ENCODE measurements at regions not wholly inside any gene's neighbourhood (a gene's known extent, or its start where the extent isn't known, plus 50 kb on each side); places are given as distances from the start of the nearest gene placed in this dataset.

DNA sequence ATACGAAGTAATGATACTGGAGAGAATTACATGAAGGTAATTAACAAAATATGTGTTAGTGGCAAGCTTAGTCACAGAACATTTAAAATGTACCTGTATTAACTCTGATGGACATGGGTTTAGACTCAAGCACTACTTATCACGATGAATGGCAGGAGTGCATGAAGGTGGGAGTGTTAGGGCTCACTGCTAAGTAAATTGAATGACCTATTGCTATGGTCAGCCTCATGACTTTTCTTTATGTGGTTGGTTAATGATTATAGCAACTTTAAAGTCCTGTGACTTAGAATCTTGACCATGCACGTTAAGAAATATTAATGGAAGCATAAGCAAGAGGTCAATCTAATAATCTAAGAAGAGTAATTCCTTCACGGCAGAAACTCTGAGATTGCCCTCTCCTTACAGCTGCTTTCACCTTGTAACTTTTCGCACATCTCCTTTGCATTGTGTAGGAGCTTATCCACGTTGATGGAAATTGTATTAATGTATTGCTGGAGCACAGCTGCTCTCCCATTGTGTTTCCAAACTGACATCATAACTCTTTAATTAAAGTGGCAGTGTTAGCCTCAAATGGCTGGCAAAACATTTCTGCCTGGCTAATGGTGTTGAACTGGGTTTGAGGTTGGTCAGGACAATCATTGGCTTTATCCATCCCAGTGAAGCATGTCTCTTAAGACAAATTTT is 114.5 kb downstream of the RXFP2 start:
- DNase-seq (ENCODE audit: low read depth) = no peak

DNA sequence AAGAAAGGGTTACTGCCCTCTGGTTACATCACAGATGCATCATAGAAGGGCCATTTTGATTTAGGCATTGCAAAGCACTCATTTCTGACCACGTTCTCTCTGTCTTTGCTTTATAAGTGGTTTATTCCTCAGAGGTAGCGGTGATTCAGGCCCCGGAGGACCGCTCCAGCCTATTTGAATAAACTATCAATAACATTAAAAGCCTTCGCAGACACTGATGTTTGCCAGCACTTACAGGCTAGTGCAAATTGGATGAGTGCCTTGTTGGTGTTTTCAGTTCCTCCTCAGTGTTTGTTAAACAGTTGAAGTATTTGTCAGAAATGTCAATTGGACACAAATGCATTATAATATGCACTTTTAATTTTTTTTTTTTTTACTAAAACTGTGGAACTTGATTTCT is 120.2 kb downstream of the RXFP2 start:
- no peak for DNase-seq (ENCODE audit: low read depth)

DNA sequence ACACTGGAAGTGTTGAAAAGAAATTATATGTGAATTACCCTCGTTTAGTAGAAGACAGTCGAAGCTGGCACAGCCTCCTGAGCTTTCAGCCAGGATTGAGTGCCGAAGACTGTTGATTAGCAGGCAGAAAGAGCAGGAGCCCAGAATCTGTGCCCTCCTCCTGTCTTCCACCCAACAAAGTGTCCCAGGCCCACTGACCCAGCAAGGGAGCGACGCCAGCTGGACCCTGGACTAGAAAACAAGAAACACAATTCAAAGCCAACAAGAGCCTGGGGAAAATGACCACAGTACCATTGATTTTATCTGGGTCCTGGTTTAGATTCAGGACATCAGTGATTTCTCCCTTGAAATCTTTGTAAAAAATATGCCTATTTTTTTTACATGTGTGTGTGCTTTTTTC is 120.7 kb downstream of the RXFP2 start:
- no peak for DNase-seq (ENCODE audit: low read depth)

- DNase-seq (ENCODE audit: low read depth) = no peak
Measured at GRCh38 chr13:31862828-31863227, 123.5 kb downstream of the RXFP2 start.

DNA sequence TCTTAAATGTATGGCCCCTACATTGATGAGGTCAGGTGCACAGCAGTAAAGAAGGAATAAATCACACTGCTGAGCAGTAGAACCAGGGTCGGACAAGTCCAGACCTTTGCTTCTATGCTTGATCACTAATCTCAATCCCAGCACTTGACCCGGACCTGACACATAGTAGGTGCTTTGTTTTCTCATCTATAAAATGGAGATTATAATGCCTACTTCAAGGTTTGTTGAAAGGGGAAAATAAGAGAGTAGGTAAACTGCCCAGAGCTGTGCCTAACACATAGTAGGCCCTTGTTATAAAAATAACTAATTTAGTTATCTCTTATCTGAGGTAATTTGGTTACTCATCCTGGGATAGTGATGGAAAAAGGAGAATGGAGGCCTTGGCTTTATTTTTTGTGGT is 125.0 kb downstream of the RXFP2 start:
- no peak for DNase-seq (ENCODE audit: low read depth)

- no peak for DNase-seq (ENCODE audit: low read depth)
Measured at GRCh38 chr13:31866099-31866498, 126.8 kb downstream of the RXFP2 start.

GRCh38 chr13:31867709-31868108 is 128.4 kb downstream of the RXFP2 start:
- no peak for DNase-seq (ENCODE audit: low read depth)

DNA sequence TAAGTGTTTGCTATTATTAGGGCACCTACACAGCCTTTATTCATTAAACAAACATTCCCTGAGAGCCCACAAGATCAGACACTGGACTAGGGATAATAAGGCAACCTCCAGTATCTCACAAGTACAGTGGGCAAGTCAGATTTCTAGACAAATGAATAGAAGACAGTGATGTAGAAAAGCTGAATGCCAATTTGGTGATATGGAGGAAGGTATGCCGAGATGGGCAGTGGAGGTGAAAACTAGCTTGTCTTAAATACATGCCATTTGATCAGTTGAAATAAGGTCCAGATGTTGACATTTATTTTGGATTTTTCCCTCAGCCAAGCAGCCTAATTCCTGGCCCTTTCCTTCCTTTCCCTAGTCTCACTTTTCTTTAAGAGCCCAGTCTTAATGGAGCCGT is 130.3 kb downstream of the RXFP2 start:
- no peak for DNase-seq (ENCODE audit: low read depth)

DNA sequence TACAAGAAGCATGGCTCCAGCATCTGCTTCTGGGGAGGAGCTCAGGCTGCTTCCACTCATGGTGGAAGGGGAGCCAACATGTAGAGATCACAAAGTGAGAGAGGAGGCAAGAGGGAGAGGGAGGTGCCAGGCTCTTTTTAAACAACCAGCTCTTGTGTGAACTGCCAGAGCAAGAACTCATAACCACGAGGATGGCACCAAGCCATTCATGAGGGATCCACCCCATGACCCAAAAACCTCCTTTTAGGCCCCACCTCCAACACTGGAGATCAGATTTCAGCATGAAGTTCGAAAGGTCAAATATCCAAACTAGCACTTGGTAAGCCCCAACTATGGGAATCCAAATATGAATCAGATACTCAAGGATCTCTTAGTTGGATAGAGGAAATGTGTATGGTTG is 131.2 kb downstream of the RXFP2 start:
- no peak for DNase-seq (ENCODE audit: low read depth)

DNA sequence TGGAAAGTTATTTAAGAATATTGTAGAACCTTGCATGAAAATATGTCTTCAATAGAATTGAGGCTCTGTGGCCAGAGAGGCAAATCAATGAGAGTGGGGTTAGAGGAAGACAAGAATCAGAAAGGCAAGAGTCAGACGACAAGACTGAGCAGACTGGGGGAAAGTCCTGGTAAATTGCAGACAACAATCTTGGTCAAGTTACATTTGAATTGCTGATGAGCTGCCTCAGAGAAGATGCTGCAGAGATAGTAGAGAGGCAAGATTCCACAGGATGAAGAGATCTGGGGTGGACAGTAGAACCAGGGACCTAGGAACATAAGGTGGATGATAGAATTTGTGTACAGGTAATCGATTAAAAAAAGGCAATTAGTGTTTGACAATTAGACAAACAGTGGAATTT is 133.8 kb downstream of the RXFP2 start:
- DNase-seq (ENCODE audit: low read depth) = no peak

- no peak for DNase-seq (ENCODE audit: low read depth)
Measured at GRCh38 chr13:31875134-31875533, 135.8 kb downstream of the RXFP2 start.

- no peak for DNase-seq (ENCODE audit: low read depth)
Measured at GRCh38 chr13:31878052-31878451, 138.7 kb downstream of the RXFP2 start.

DNA sequence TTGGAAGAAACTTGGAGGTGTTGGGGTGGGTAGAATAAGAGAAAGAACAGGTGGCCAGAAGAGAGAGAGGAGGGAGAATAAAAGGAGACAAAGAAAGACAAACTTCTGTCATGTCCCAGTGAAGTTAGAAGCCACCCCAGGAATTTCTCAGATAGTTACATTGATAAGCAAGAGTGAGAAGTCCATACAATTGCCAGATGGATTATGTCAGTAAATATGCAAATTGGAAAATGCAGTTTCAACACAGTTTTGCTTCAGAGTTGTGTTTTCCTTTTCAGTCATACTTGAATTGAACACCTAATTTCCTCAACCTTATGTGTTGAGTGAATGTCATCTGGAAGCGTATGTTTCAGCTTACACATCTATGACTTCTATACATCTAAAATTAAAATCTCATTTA is 139.2 kb downstream of the RXFP2 start:
- no peak for DNase-seq (ENCODE audit: low read depth)

DNA sequence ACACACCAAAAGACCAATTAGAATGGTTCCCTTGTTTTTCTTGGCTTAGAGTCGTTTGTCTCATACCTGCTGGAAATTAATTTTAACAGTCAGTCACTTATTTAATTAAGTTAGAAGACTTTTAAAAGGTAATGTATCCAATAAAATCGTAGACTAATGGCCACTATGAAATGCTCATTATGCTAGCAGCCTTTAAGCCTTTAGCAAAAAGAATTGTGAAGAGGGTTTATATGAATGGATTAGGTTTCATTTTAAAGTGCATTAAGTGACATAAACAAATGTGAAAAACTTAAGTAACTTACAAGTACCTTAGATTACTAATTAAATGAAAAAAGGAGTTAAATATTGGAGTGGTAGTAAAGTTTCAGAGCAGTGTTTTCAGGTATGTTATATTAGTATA is 139.6 kb downstream of the RXFP2 start:
- no peak for DNase-seq (ENCODE audit: low read depth)

DNA sequence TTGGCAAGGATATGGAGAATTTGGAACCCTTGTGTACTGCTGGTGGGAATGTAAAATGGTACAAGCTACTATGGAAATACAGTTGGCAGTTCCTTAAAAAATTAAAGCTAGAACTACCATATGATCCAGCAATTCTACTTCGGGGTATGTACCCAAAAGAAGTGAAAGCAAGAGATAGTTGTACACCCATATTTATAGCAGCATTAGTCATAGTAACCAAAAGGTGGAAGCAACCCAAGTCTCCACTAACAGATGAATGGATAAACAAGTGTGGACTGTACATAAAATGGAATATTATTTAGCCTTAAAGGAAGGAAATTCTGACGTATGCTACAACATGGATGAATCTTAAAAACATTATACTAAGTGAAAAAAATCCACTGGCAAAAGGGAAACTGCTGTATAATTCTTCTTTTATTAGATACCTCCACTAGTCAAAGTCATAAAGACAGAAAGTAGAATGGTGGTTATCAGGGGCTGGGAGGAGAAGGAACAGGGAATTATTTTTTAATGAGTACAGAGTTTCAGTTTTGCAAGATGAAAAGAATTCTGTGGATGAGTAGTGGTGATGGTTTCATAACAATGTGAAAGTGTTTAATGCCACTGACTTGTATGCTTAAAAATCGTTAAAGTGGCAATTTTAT is 141.6 kb downstream of the RXFP2 start:
- DNase-seq (ENCODE audit: low read depth) = no peak

DNA sequence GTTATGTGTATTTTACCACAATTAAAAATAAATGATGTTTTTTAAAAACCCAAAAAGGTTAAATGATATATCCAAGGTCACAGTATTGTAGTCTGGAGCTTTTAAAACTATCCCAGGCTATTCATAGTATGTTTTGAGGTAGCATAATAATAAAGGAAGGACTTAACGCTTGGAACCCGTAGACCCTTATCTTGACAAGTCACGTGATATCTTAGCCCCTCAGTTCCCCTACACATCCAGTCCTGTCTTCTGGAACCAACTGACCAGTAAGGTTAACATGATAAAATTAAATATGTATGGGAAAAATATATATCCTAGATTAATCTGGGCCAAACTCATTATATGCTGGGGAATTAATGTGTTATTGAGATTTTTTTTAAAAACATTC is 142.2 kb downstream of the RXFP2 start:
- DNase-seq (ENCODE audit: low read depth) = no peak

GRCh38 chr13:31882794-31883193 is 143.5 kb downstream of the RXFP2 start:
- no peak for DNase-seq (ENCODE audit: low read depth)

DNA sequence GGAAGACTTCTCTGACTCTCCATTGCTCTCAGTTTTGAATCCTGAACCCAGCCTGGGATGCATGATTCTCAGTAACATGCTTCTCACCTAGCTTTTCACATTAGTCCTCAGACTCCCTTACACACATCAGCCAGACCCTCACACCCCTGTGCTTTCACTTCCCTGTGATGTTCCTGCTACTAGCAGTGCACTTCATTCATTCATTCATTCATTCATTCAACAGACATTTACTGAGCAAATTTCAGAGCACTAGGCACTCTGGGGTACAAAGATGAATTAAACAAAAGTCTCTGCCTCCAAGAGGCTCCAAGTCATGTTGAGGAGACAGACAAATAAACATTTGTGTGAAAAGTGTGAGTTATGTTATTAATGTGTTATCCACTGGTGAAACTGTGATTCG is 145.2 kb downstream of the RXFP2 start:
- DNase-seq (ENCODE audit: low read depth) = no peak

DNA sequence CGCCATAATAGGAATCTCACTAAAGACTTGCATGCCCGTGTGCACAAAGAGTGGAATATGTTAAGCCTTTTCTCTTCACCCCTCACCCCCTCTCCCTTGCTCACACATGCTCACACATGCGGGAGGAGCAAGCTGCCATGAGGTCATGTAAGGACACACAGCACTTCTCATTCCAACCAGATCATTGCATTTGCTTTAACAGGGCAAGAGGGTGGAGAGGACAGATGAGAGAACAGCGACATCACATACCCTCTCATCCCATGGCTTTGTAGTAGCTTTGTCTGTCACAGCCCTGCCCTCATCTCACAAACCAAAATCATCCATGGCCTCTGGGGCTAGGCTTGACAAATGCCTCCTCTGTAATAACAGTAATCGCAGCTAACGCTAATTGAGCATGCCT is 145.6 kb upstream of the FRY start:
- DNase-seq (ENCODE audit: low read depth) = no peak

DNA sequence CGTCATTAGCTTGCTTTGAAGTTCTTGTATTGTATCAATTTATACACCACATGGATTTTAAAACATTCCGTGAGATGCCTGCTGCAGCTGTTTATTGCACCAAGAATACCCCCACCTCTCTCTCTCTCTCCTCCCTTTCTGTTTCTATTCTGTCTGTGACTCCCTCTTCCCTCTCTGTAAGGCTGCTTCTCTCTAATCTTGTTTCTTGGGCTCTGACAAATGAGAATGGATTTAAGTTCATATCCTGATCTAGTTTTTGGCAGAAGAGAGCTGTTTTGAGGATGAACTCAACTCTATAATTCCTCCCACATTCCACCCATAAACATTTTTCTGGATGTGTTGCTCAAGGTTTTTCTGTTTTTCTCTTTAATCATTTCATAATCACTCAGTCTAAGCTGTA is 144.3 kb upstream of the FRY start:
- no peak for DNase-seq (ENCODE audit: low read depth)

DNA sequence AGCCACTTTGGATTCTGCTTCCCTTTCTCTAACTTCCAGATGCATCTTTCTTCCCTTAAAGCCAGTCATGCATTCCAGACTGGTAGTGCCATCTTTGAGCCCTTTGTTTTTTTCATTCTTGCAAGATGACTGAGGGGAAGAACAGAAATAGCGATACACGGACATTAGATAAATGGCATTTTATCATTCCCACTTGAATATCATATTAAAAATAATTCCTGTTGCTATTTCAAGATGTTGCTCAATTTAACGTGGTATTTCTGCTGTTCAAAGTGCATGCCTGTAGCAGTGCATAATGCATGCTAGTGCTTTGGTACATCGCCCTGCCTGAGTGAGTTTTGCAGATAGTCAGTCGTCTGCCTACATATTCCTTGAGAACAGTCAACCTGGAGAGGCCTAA is 140.6 kb upstream of the FRY start:
- no peak for DNase-seq (ENCODE audit: low read depth)

GRCh38 chr13:31891472-31891871 is 140.1 kb upstream of the FRY start:
- no peak for DNase-seq (ENCODE audit: low read depth)

DNA sequence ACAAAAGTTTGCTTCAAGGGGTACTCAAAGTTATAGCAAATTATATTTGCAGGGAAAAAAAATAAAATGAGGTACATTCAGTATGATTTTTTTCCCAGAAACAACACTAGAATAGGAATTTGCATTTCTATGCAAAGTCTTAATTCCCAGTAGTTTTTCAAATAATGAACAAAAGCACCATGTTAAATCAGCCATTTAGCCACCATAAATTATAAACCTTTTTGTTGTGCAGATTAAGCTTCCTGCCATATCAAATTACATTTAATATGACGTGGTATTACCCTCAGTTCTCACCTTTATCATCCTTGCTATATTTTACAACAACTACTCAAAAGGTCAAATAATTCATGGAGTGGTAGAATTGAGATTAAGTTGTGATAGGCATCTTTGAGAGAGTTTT is 136.6 kb upstream of the FRY start:
- no peak for DNase-seq (ENCODE audit: low read depth)

DNA sequence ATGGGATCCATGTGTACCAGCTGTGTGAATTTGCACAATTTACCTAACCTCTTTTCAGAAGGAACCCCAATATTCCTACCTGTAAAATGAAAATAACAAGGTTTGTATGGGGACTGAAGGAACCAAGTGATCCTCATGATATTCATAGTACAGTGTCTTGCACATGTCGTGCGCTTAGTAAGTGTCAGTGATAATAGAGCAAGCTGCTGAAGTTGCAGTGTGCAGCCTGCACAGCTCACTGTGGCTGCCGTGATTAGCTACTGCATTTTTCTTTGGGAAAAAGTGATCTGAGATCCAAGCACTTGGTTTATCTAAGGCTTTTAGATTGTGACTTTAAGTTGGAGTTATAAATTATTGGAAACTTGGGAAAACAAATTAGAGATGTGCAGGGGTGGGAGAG is 135.9 kb upstream of the FRY start:
- DNase-seq (ENCODE audit: low read depth) = no peak

Data from stimulated activated CD8-positive, alpha-beta memory T cell treated with anti-CD3 and anti-CD28 coated beads, Interleukin-12 subunit alpha, Interleukin-12 subunit beta, amount 100 ng/mL, for 4 hours (primary cell).